GM18498 (cell line): ENCODE measurements at regions not wholly inside any gene's neighbourhood (a gene's known extent, or its start where the extent isn't known, plus 50 kb on each side); places are given as distances from the start of the nearest gene placed in this dataset.

ENCODE experiments used
- ATAC-seq: cut with Tn5 transposase; IDR thresholded peaks from one replicate; pipeline ENCODE4 v1.9.1; 2021; ENCODE audit warnings: mild to moderate bottlenecking, moderate library complexity; ENCODE audit not compliant: unreplicated experiment

DNA sequence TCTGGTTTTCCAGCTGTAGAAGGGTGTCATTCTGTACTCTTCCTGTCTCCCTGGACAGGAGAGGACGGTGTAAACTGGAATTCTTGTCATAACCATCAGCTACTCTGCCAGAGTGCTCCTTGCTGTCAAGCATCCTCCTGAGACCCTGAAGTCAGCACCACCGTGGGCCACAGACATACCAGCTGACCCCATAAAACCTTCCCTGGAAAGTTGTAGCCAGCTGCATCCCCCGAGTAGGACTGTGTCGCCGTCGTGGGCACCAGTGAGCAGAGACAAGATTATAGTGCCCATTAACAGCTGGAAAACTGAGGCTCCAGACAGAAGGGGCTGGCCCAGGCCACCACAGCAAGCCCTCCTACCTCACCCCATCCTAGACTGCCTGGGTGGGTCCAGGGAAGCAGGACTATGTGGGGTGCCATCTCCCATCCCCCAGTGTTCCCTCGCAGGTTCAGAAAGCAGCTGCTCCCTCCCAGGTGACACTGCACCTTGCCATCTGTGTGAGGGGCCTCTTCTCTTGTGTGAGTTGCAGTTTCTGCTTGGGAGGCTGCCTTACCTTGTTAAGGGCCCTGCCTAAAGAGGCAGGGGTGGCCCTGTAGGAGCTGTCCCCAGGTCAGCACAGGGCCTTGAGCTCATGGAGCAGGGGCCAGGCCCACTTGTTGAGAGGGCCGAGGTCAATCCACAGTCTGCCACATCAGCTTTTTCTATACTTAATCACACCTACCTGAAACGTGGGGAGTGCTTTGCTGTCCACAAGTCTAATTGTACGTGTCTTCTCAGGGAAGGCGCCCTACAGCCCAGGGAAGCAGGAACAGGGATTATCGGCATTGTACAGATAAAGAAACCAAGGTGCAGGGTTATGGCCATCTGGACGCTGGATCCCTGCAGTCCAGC, 191.9 kb upstream of the LINGO1 start:
- no peak for ATAC-seq

GRCh38 chr15:77823736-77824135, 191.0 kb upstream of the LINGO1 start:
- no peak for ATAC-seq

GRCh38 chr15:77822631-77823230, 190.0 kb upstream of the LINGO1 start:
- ATAC-seq, result no peak

GRCh38 chr15:77821959-77822256, 189.2 kb upstream of the LINGO1 start:
- no peak for ATAC-seq

DNA sequence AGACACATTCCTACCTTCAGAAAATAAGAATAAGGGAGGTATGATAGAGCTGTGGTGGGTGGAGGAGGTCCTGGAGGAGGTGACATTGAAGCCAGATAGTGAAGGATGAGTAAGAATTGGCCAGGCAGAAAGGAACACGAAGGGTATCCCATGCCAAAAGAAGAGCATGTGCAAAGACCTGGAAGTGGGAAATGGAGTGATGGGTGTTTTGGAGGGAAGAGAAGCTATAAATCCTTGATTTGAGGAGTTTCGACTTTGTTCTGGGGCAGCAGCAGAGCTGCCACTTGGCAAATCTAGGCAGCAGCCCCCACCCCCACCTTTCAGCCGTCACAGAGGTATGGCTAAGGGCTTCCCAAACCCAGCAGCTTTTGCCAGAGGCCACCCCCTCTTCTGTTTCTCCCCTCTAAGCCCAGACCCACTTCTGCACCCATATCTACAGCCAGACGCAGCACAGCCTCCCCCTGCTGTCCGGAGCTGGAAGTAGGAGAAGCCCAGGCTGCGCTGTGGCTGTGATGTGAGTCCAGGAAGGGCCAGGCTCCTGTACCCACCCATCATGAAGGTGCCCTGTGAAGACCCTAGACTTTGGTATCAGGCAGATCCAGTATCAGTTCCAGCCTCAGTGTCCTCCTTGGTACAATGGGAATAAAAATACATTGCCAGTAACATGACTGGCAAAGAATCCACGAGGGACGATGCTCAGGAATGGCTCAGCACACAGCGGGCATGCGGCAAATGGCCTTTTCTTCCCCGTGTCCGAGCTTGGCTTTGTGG, 188.7 kb upstream of the LINGO1 start:
- no peak for ATAC-seq

DNA sequence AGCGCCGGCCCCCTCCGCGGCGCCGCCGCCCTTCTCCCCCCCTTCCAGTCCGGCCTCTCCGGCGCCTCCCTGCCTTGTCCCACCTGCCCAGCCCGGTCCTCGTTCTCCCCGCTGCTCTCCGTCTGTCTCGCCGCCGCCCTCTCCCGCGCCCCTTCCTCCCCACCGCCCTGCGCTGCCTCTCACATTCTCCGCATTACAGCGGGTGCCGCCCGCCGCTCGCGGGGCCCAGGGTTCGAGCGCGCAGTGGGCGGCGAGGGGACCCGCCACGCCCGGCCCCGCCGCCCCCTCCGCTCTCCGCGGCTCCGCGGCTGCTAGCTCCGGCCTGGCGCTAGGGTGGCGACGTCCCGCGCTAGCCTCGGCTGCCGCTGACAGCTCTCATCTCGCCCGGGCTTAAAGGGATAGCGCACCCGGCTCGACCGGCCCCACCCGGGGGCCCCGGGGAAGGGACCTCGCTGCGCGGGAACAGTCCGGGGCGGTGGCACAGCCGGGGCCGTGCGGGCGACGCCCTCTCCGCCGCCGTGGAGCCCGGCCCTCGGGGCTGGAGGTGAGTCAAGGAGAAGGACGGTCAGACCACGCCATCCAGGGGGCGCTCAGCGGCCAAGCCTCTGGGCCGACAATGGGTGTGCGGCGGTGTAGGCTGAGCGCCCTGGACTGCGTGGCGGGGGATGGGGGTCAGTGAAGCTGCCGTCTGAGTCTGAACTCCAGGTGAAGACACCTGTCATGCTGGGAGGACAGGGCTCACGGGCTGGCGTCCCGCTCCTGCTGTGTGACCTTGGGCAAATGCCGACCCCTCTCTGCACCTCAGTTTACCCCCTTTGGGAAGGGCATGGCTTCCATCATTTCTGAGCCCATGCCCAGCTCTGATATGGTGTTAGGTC, 187.4 kb upstream of the LINGO1 start:
- ATAC-seq, result no peak

GRCh38 chr15:77819048-77819850, 186.5 kb upstream of the LINGO1 start:
- no peak for ATAC-seq

GRCh38 chr15:77818484-77819047, 185.9 kb upstream of the LINGO1 start:
- no peak for ATAC-seq

GRCh38 chr15:77817434-77817833, 184.7 kb upstream of the LINGO1 start:
- ATAC-seq, result no peak

- ATAC-seq, result no peak
These were observed 184.3 kb upstream of the LINGO1 start for GRCh38 chr15:77816983-77817382.

- ATAC-seq, result no peak
These were observed 182.3 kb upstream of the LINGO1 start for GRCh38 chr15:77815015-77815414.

- no peak for ATAC-seq
These were observed 180.0 kb upstream of the LINGO1 start for GRCh38 chr15:77812664-77813063.

DNA sequence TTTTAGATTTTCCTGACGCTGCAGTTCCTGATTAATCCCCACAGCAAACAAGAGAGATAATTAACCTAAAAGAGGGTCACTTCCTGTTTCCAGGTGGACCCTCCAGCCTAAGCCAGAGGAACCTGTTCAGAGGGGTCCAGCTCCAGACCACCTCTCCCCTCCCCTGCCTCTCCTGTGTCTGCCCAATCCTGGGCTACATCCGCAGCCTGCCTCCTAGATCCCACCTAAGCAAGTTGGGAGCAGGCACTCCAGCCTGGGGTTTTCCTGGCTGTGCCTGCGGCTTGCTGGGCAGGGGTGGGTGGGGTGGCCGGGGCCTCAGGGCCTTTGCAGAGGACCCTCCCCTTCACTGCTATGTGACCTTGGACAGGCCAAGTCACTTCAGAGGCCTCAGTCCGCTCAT, 178.6 kb upstream of the LINGO1 start:
- no peak for ATAC-seq

DNA sequence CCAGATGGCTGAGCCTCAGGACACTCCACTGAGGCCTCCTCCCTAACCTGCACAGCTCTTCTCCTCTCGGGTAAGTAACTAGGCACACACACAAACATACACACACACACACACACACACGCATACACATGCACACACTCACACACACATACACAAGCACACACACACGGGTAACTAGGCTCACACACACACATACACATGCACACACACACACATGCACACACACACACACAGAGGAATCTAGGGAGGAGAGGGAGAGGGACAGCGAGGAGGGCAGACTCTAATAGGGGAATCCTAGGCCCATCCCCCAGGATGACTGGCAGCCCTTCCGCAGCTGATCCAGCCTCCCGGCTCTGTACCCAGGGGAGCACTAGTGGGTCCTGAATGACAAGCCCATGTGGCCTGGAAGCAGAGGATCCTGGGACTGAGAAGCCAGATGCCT, 177.4 kb upstream of the LINGO1 start:
- ATAC-seq, result no peak

DNA sequence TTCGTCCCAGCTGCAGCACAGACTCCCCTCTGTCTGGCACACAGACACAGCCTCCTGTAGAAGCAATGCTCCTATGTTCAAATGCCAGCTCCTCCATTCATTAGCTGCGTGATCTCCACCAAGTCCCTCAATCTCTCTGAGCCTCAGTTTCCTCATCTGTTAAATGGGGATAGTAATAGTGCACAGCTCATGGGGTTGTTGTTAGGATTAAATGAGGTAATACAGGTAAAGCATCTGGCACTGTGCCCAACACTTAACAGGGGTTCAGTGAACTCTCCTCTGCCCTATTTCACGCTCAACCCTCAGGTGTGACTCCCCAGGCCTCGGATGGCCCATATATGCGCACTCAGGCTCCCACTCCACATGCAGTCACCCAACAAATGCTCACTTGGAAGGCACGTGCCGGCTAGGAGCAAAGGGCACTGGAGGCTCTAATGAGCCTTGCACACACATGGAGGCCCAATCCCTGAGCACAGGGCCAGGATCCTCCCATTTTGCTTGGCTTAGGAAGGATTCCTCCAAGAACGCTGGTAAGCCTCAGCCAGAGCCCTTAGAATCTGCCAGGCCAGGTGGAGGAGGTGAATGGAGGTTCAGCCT, 176.0 kb upstream of the LINGO1 start:
- ATAC-seq, result no peak

DNA sequence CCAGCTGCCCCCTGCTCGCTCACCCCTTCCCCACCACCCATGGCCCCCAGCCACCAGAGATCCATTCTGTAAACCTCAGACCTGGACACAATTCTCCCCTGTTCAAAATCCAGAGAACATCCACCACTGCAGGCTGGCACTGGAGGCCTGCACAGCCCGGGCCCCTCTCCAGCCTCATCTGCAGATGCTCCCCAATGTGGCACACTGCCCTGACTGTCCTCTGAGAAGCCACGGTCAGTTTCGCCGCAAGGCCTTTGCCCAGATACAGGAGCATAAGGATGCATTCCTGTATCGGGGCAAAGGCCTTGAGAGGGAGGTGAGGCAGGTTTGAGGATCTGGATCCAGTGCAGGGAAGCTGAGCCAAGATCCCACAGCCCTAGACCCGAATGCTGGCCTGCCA, 175.4 kb upstream of the LINGO1 start:
- no peak for ATAC-seq

GRCh38 chr15:77807611-77808010, 174.9 kb upstream of the LINGO1 start:
- ATAC-seq, result no peak

GRCh38 chr15:77807115-77807514, 174.4 kb upstream of the LINGO1 start:
- no peak for ATAC-seq

GRCh38 chr15:77804210-77804609, 171.5 kb upstream of the LINGO1 start:
- ATAC-seq, result no peak
